HG02840 (cell line): ENCODE measurements at regions not wholly inside any gene's neighbourhood (a gene's known extent, or its start where the extent isn't known, plus 50 kb on each side); places are given as distances from the start of the nearest gene placed in this dataset.

Experiments
- ATAC-seq: cut with Tn5 transposase; IDR thresholded peaks from one replicate; pipeline ENCODE4 v1.9.1; 2021; ENCODE audit warnings: mild to moderate bottlenecking, moderate library complexity, moderate number of reproducible peaks; ENCODE audit not compliant: unreplicated experiment, low FRiP score

DNA sequence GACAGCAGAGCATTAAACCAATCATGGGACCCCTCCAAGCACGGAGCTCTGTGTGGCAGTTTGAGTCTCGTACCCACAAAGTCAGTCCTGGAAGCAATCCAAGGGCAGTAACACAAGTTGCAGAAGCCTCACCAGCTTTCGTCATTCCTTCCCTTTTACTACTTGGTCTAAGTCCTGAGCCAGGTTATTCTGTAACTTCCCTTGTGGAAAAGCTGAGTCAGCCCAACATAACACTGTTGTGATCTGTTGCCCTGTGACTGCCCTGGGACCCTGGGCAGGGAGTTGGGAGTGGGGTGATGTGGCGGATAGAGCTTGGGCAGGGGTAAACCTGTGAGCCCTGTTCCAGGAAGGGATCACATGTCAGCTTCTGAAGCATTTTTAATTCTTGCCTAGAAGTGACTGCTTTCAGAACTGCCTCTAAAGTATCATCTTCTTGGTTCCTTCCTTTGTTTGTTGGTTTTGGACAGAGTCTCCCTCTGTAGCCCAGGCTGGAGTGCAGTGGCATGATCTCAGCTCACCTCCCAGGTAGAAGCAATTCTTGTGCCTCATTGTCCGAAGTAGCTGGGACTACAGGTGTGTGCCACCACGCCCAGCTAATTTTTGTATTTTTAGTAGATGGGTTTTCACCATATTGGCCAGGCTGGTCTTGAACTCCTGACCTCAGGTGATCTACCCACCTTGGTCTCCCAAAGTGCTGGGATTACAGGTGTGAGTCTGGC is 183.7 kb upstream of the JAG1 start:
- no peak for ATAC-seq

GRCh38 chr20:10861090-10861489 is 187.3 kb upstream of the JAG1 start:
- no peak for ATAC-seq

- no peak for ATAC-seq
Observed at GRCh38 chr20:10861619-10862018, 187.8 kb upstream of the JAG1 start.

DNA sequence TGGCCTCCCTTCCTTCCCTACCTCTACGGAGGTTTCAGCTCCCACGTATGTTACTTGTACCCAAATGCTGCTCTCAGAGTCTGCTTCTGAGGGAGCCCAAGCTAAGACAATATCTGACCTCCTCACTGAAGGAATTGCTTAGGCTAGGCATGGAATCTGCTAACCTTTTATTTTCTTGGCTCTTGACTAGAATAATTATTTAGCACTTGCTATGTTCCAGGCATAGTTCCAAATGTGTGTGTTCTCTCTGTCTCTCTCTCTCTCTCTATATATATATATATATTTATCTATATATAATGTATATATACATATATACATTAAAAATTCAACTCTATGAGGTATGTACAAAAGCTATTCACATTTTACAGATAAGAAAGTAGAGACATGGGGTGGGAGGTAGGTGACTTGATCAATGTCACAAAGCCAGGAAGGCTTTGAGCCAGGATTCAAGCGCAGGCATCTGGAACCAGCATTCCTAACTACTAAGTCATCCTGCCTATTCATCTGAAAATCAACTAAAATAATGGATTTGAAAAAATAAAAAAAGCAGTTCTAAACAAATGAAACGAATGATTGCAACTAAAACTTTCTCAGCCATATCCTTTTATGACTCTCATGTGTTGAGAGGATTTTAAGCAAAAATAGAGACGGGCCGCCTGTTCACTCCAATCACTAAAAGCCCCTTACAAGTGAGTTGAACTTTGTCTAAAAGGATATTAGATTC is 189.7 kb upstream of the JAG1 start:
- ATAC-seq, result no peak

DNA sequence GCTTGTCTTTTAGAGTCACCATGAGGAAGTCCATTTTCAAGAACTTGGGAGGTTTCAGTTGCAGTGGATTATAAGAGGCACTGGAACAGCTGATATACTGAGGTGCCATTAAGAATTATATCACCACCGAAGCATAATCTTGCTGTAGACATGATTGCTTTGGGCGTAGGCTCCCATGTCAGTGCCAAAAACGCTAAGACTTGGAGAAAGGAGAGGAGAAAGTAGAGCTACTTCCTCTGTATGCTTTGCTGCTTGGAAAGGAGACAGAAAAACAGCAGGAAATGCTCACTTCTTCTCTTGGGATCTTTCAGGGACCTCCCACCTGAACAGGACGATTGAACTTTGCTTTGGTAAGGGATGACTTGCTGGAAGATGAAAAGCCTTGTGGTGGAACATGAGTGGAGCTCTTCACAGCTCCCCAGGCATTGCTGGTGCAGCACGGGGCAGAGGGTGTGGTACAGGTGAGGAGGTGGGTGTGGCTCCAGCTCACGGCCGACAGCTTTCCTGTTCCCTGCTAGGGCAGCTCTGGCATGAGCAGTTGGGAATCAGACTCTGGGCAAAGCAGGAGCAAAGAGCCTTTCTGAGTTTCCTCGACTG is 190.4 kb upstream of the JAG1 start:
- no peak for ATAC-seq

DNA sequence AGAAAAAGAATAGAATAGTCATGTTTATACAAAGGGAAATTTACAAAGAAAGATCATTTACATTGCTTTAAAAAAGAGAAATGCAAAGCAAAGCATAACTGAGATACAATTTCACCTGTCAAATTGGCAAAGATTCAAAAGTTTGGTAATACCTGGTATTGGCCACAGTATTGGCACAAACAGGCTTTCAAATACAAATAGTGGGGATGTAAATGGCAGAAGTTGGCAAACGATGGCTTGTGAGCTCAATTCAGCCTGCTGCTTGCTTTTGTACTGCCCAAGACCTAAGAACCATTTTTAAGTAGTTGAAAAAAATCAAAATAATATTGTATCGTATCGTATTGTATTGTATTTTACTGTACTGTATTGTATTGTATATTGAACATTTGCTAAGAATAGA is 194.5 kb upstream of the JAG1 start:
- ATAC-seq, result no peak

DNA sequence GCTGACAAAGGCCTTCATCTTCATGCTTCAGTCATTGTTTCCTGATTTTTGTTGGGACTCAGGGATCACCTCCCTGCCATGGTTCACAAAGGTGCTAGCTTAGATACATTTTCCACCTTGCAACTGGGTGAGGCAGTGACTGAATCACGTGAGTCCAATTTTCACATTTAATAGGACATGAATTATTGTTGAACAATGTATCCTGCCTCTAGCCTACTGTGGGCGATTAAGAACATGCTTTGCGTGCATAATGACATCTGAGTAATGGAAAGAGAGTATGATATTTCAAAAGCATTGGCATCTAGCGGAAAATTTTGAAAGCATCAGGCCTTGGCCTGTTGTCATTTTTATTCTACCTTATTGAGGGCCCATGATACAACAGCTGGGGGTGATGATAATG is 199.2 kb upstream of the JAG1 start:
- ATAC-seq, result no peak

DNA sequence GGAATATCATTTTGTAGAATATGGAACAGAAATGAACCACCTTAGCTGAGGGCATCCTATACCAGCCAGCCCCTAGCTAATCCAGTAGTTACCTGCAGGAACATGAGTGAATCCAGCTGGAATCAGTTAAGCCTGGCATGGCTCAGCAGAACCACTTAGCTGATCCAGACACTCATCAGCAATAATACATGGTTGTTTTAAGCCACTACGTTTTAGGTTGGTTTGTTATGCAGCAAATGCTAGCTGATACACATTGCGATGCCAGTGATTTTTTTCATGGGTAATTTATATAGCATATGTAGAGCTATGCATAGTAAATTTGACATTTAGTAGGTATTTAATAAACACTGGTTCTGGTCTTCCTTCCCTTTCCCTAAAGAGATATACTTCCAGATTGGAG is 201.9 kb upstream of the JAG1 start:
- no peak for ATAC-seq

- no peak for ATAC-seq
Observed at GRCh38 chr20:10876558-10876957, 202.8 kb upstream of the JAG1 start.

GRCh38 chr20:10877342-10877741 is 203.5 kb upstream of the JAG1 start:
- no peak for ATAC-seq

- no peak for ATAC-seq
Observed at GRCh38 chr20:10883166-10883565, 209.4 kb upstream of the JAG1 start.

- no peak for ATAC-seq
Observed at GRCh38 chr20:10893321-10893720, 219.5 kb upstream of the JAG1 start.

GRCh38 chr20:10897336-10897735 is 223.5 kb upstream of the JAG1 start:
- ATAC-seq, result no peak

GRCh38 chr20:10898552-10898951 is 224.8 kb upstream of the JAG1 start:
- ATAC-seq, result no peak

DNA sequence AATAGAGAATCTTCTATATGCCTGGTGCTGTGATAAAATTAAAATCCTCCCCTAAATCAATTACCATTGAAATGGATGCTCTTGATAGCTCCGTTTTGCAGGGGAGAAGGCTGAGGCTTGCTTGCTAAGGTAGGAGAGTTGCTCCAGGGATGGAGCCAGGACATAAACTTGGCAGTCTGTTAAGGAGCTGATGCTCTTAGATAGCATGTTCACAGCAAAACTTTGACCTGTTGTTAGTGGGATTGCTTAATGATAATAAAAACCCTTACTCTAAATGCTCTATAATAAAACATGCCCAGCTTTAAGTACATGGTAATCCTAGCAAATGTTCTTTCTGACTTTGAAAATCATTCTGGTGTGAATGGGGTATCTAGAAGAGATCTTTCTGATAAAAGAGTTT is 228.4 kb upstream of the JAG1 start:
- ATAC-seq, result no peak

DNA sequence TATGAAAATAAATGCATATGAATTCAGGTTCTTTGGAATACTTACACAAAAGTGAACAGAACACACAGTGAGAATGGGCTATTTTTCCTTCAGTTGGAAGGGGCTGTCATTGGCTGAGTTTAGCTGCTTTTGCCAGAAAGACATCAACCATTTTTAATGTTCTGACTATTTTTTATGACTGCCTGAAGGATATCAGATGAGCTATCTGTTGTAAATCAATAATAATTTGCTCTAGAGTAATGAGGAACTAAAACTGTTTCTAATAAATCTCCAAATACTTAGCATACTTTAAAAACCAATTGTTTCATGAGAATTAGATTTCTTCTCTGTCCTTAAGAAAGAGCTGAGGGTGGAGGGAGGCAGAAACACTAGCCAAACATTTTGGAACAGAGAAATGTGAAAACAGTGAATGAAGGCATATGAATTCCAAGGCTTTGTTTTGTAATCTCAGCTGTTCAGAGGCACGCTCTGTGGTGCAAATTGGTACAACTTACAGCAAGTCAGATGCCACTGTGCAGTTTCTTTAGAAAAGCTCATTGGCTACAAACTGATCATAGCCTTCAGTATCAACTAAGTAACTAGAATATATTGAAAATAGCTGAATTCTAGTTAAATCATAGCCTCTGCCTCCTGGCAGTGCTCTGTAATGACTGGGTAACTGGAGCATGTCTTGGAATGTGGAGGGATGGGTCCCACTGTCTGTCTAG is 228.9 kb upstream of the JAG1 start:
- no peak for ATAC-seq

GRCh38 chr20:10906834-10907233 is 233.0 kb upstream of the JAG1 start:
- no peak for ATAC-seq

- ATAC-seq, result no peak
Observed at GRCh38 chr20:10909803-10910202, 236.0 kb upstream of the JAG1 start.

DNA sequence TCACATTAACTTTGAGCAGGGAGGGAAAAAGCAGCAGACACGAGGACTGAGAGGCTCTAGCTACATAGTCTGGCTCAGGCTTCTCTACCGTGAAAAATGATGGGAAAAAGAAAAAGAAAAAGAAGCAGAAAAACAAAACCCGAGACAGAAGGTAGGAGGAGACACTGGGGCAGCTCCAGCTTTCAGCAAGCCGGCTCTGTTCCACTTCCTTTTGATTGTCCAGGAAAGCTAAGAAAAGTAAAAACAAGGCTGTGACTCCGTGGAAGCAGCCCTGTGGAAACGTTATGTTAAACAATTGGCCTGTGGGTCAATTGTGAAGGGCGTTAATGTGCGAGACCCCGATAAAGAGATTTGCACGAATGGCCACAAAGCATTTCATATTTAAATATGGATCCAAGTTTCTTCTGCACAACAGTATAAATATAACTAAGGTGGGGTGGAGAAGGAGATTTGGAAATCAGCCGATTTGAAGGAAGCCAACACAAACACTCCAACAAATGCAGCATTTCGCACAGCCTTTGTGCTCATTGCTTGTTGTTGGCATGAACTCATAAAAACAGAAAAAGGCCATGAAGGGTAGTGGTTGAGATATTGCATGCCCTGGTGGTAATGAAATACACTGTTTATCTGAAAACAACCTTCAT is 236.9 kb upstream of the JAG1 start:
- ATAC-seq, result no peak

GRCh38 chr20:10911298-10911697 is 237.5 kb upstream of the JAG1 start:
- ATAC-seq, result no peak

DNA sequence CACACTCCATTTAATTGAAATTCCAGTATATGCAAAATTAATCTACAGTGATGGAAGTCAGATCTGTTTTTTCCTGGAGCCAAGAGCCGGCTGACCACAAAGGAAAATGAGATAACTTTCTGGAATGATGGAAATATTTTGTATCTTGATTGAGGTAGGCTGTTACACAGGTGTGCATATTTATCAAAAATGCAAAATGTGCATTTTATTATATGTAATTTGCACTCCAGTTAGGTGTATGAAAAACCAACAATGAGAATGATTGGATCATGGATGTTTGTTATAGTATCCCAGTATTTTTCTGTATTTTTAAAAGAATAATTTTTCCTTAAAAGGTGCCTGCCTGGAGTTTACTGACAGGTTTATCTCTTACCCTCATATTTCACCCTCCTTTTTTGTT is 242.0 kb upstream of the JAG1 start:
- no peak for ATAC-seq
